GM18909 (cell line): ENCODE measurements at regions not wholly inside any gene's neighbourhood (a gene's known extent, or its start where the extent isn't known, plus 50 kb on each side); places are given as distances from the start of the nearest gene placed in this dataset.
A peak's percentile ranks its signal among the peaks of the same experiment; 100 is the strongest.
"Not testable (repeated sequence)": the region's sequence is repeated elsewhere in the genome, so short reads cannot be mapped to it uniquely, and the experiment has no call there.

ENCODE experiments used
- ATAC-seq: cut with Tn5 transposase; IDR thresholded peaks from one replicate; pipeline ENCODE4 v1.9.1; 2021; ENCODE audit warnings: mild to moderate bottlenecking; ENCODE audit not compliant: unreplicated experiment, poor library complexity

DNA sequence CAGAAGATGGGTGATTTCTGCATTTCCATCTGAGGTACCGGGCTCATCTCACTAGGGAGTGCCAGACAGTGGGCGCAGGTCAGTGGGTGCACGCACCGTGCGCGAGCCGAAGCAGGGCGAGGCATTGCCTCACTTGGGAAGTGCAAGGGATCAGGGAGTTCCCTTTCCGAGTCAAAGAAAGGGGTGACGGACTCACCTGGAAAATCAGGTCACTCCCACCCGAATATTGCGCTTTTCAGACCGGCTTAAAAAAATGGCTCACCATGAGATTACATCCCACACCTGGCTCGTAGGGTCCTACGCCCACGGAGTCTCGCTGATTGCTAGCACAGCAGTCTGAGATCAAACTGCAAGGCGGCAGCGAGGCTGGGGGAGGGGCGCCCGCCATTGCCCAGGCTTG, 194.0 kb downstream of the PARM1 start:
- ATAC-seq: not testable (repeated sequence)

DNA sequence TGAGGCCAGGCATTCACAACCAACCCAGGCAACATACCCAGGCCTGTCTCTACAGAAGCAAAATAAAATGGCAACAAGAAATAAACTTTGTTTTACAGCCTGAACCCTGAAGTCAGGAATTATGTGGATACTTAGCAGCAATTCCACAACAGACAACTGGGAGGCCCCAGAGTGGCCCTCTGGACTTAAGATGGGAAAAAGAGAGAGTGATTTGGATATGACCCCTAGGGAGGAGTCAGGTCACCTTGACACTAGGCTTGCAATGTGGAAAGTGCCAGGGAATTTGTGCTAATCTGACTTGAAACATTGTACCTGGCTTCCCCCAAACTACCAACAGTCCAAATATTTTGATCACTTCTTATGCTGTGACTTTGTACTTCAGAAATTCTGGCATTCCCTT, 193.1 kb downstream of the PARM1 start:
- no peak for ATAC-seq

GRCh38 chr4:75122424-75123014, 189.6 kb downstream of the PARM1 start:
- no peak for ATAC-seq

DNA sequence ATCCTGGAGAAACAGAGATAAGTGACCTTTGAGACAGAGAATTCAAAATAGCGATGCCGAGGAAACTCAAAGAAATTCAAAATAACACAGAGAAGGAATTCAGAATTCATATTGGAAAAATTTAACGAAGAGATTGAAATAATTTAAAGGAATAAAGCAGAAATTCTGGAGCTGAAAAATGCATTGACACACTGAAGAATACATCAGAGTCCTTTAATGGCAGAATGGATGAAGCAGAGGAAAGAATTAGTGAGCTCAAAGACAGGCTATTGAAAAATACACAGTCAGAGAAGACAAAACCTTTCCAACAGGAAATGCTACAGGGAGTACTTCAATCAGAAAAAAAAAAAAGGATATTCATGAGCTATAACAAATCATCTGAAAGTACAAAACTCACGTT, 185.8 kb downstream of the PARM1 start:
- ATAC-seq: no peak

DNA sequence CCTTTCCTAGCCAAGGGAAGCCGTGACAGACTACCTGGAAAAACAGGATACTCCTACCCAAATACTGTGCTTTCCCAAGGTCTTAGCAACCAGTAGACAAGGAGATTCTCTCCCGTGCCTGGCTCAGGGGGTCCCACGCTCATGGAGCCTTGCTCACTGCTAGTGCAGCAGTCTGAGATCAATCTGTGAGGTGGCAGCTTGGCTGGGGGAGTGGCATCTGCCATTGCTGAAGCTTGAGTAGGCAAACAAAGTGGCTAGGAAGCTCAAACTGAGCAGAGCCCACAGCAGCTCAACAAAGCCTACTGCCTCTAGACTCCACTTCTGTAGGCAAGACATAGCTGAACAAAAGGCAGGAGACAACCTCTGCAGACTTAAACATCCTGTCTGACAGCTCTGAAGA, 177.1 kb downstream of the PARM1 start:
- ATAC-seq: no peak

- peak; percentile 75 for ATAC-seq
Measured at GRCh38 chr4:75107755-75108612, 175.1 kb downstream of the PARM1 start.

DNA sequence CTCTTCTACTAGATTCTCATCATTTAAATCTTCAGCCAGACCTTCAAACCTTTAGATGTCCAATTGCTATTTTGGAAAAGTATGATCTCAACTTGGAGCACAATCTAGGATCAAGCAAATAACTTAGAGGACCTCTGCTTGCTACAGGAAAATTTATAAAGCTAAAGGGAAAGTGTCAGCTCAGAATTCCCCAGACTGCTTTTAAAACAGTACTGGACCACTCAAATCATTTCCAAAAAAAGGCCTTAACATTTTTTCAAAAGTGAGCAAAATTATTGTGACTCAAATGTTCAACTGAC, 169.8 kb downstream of the PARM1 start:
- ATAC-seq: no peak

- peak; percentile 44 for ATAC-seq
Measured at GRCh38 chr4:75101906-75102786, 169.2 kb downstream of the PARM1 start.
